HG02623 (cell line): ENCODE measurements at regions not wholly inside any gene's neighbourhood (a gene's known extent, or its start where the extent isn't known, plus 50 kb on each side); places are given as distances from the start of the nearest gene placed in this dataset.
"Not testable (repeated sequence)": the region's sequence is repeated elsewhere in the genome, so short reads cannot be mapped to it uniquely, and the experiment has no call there.

ENCODE experiments used
- ATAC-seq: cut with Tn5 transposase; IDR thresholded peaks from one replicate; pipeline ENCODE4 v1.9.1; 2021; ENCODE audit warnings: moderate library complexity; ENCODE audit not compliant: unreplicated experiment

- no peak for ATAC-seq
These were observed 146.4 kb downstream of the ACTR3B start for GRCh38 chr7:152905949-152906348.

- ATAC-seq, result no peak
These were observed 147.7 kb downstream of the ACTR3B start for GRCh38 chr7:152907042-152907761.

- no peak for ATAC-seq
These were observed 149.7 kb downstream of the ACTR3B start for GRCh38 chr7:152909280-152909679.

GRCh38 chr7:152909683-152910544 lies 150.4 kb downstream of the ACTR3B start:
- ATAC-seq, result no peak

- no peak for ATAC-seq
These were observed 151.1 kb downstream of the ACTR3B start for GRCh38 chr7:152910545-152911225.

GRCh38 chr7:152911226-152911560 lies 151.6 kb downstream of the ACTR3B start:
- no peak for ATAC-seq

- ATAC-seq, result no peak
These were observed 152.4 kb downstream of the ACTR3B start for GRCh38 chr7:152911922-152912321.

- no peak for ATAC-seq
These were observed 153.0 kb downstream of the ACTR3B start for GRCh38 chr7:152912511-152912910.

GRCh38 chr7:152913492-152913891 lies 153.9 kb downstream of the ACTR3B start:
- no peak for ATAC-seq

GRCh38 chr7:152914014-152914844 lies 154.7 kb downstream of the ACTR3B start:
- ATAC-seq, result no peak

GRCh38 chr7:152914845-152915102 lies 155.2 kb downstream of the ACTR3B start:
- not testable (repeated sequence) for ATAC-seq

GRCh38 chr7:152922318-152923081 lies 162.9 kb downstream of the ACTR3B start:
- no peak for ATAC-seq

GRCh38 chr7:152923711-152924110 lies 164.2 kb downstream of the ACTR3B start:
- no peak for ATAC-seq

GRCh38 chr7:152924238-152924637 lies 164.7 kb downstream of the ACTR3B start:
- no peak for ATAC-seq

- no peak for ATAC-seq
These were observed 165.4 kb downstream of the ACTR3B start for GRCh38 chr7:152924826-152925411.

GRCh38 chr7:152925412-152926147 lies 166.0 kb downstream of the ACTR3B start:
- no peak for ATAC-seq

GRCh38 chr7:152931633-152932032 lies 172.1 kb downstream of the ACTR3B start:
- no peak for ATAC-seq

- ATAC-seq, result no peak
These were observed 177.7 kb downstream of the ACTR3B start for GRCh38 chr7:152937282-152937681.

- not testable (repeated sequence) for ATAC-seq
These were observed 187.1 kb downstream of the ACTR3B start for GRCh38 chr7:152946616-152947015.
